IMR-90 (cell line): ENCODE measurements at regions not wholly inside any gene's neighbourhood (a gene's known extent, or its start where the extent isn't known, plus 50 kb on each side); places are given as distances from the start of the nearest gene placed in this dataset.

Source experiments
- ATAC-seq: fragments of 200-7000 bp; cut with Tn5 transposase; 2 replicates; pipeline ENCODE4 v1.9.1; 2020; ENCODE audit warnings: low read depth, mild to moderate bottlenecking, moderate library complexity
- BruUV-seq: library from RNA; stranded (reverse); fragments of 400-500 nt; replicated peaks from 2 replicates; lab custom pipeline; 2021; lab: Mats Ljungman, UMichigan
- CTCF ChIA-PET: fragments of 300-600 bp; formaldehyde crosslinking; extraction: SDS; loops from one replicate; lab custom pipeline; 2021; ENCODE audit warnings: antibody characterized with exemption; lab: Yijun Ruan, JAX
- POLR2A ChIA-PET: fragments of 300-600 bp; sonication (Branson Sonifier 250); formaldehyde crosslinking; loops from one replicate; lab custom pipeline; 2022; ENCODE audit warnings: antibody characterized with exemption; ENCODE audit not compliant: unreplicated experiment; lab: Charles Lee
- DNase-seq: peaks from one replicate; pipeline ENCODE4 v3.0.0; 2013
- H2AFZ ChIP-seq: replicated peaks from 2 replicates; pipeline ENCODE3; 2013; ENCODE audit warnings: low read length, mild to moderate bottlenecking; ENCODE audit not compliant: poor library complexity
- H2AK5ac ChIP-seq: 2 replicates; pipeline ENCODE4 v1.6.1; 2013; ENCODE audit warnings: low read depth, low read length, inconsistent platforms
- H2AK9ac ChIP-seq: replicated peaks from 2 replicates; pipeline ENCODE3; 2013; ENCODE audit warnings: mild to moderate bottlenecking, low read depth, low read length, moderate library complexity; ENCODE audit not compliant: poor library complexity
- H2BK120ac ChIP-seq: 2 replicates; pipeline ENCODE4 v1.6.1; 2013; ENCODE audit warnings: low read depth, low read length, inconsistent platforms
- H2BK15ac ChIP-seq: 3 replicates; pipeline ENCODE4 v1.6.1; 2013; ENCODE audit warnings: low read depth, low read length, inconsistent platforms
- H2BK20ac ChIP-seq: 2 replicates; pipeline ENCODE4 v1.6.1; 2013; ENCODE audit warnings: low read depth, mild to moderate bottlenecking, inconsistent platforms, low read length, moderate library complexity
- H2BK5ac ChIP-seq: 2 replicates; pipeline ENCODE4 v1.6.1; 2013; ENCODE audit warnings: mild to moderate bottlenecking, low read depth, low read length, inconsistent platforms; ENCODE audit not compliant: poor library complexity, severe bottlenecking
- H3K14ac ChIP-seq: replicated peaks from 2 replicates; pipeline ENCODE4 v1.6.1; 2013; ENCODE audit warnings: low read depth, low read length, inconsistent platforms
- H3K18ac ChIP-seq: 2 replicates; pipeline ENCODE4 v1.6.1; 2013; ENCODE audit warnings: low read depth, low read length, control low read depth
- H3K23ac ChIP-seq: 2 replicates; pipeline ENCODE4 v1.6.1; 2013; ENCODE audit warnings: low read depth, low read length, inconsistent platforms
- H3K27ac ChIP-seq: 2 replicates; pipeline ENCODE4 v1.5.1; 2013; ENCODE audit warnings: mild to moderate bottlenecking, control low read depth, low read length; ENCODE audit not compliant: insufficient read depth
- H3K27me3 ChIP-seq: 2 replicates; pipeline ENCODE4 v1.6.1; 2013; ENCODE audit warnings: low read length; ENCODE audit not compliant: control insufficient read depth, insufficient read depth
- H3K36me3 ChIP-seq: 2 replicates; pipeline ENCODE4 v1.6.1; 2013; ENCODE audit warnings: low read length, mixed read lengths; ENCODE audit not compliant: control insufficient read depth, insufficient read depth
- H3K4ac ChIP-seq: 2 replicates; pipeline ENCODE4 v1.6.1; 2013; ENCODE audit warnings: low read depth, low read length, inconsistent platforms
- H3K4me1 ChIP-seq: 2 replicates; pipeline ENCODE4 v1.6.1; 2013; ENCODE audit warnings: low read length, mixed read lengths; ENCODE audit not compliant: control insufficient read depth, insufficient read depth
- H3K4me2 ChIP-seq: 2 replicates; pipeline ENCODE4 v1.6.1; 2013; ENCODE audit warnings: low read depth, mild to moderate bottlenecking, control low read depth, low read length, moderate library complexity
- H3K4me3 ChIP-seq: 2 replicates; pipeline ENCODE4 v1.5.1; 2013; ENCODE audit warnings: low read depth, mild to moderate bottlenecking, control low read depth, low read length, moderate library complexity; ENCODE audit not compliant: insufficient read depth
- H3K56ac ChIP-seq: 2 replicates; pipeline ENCODE4 v1.6.1; 2013; ENCODE audit warnings: low read length, inconsistent platforms; ENCODE audit not compliant: insufficient read depth; ENCODE audit errors: extremely low read depth
- H3K79me1 ChIP-seq, 2 experiments: 2 replicates each; pipeline ENCODE4 v1.6.1; 2013; ENCODE audit warnings: low read length in 2 of 2, inconsistent platforms in 1 of 2, low read depth in 1 of 2
- H3K9ac ChIP-seq: 2 replicates; pipeline ENCODE4 v1.6.1; 2013; ENCODE audit warnings: low read depth, low read length, control low read depth
- H3K9me1 ChIP-seq: 2 replicates; pipeline ENCODE4 v1.6.1; 2013; ENCODE audit warnings: low read length, inconsistent platforms; ENCODE audit not compliant: insufficient read depth
- H3K9me3 ChIP-seq: 2 replicates; pipeline ENCODE4 v1.6.1; 2013; ENCODE audit warnings: low read length; ENCODE audit not compliant: control insufficient read depth, insufficient read depth
- H4K20me1 ChIP-seq: 2 replicates; pipeline ENCODE4 v1.6.1; 2013; ENCODE audit warnings: low read length, inconsistent platforms; ENCODE audit not compliant: insufficient read depth
- H4K5ac ChIP-seq: 2 replicates; pipeline ENCODE4 v1.6.1; 2013; ENCODE audit warnings: mild to moderate bottlenecking, low read depth, low read length, control low read depth
- H4K8ac ChIP-seq, 2 experiments: 2 replicates each; pipeline ENCODE4 v1.6.1; 2013; ENCODE audit warnings: low read depth in 2 of 2, low read length in 2 of 2, control low read depth in 1 of 2, inconsistent platforms in 1 of 2
- H4K91ac ChIP-seq: 2 replicates; pipeline ENCODE4 v1.6.1; 2013; ENCODE audit warnings: low read depth, low read length, inconsistent platforms; ENCODE audit not compliant: insufficient read depth
- BHLHE40 ChIP-seq: fragments of 150-350 bp; IDR thresholded peaks from 2 replicates; pipeline ENCODE4 v1.6.1; 2016; ENCODE audit warnings: mild to moderate bottlenecking, low read depth, low read length
- CEBPB ChIP-seq: IDR thresholded peaks from 2 replicates; pipeline ENCODE4 v1.6.1; 2012; ENCODE audit warnings: low read depth, low read length, improper control_type of control experiment
- CHD1 ChIP-seq: IDR thresholded peaks from 2 replicates; pipeline ENCODE4 v1.6.1; 2012; ENCODE audit warnings: low read depth, low read length, improper control_type of control experiment
- CTCF ChIP-seq: conservative IDR thresholded peaks from 2 replicates; pipeline ENCODE4 v1.5.1; 2012; ENCODE audit warnings: mild to moderate bottlenecking, low read depth, low read length, improper control_type of control experiment
- ELK1 ChIP-seq: fragments of 150-350 bp; IDR thresholded peaks from 2 replicates; pipeline ENCODE4 v1.6.1; 2016; ENCODE audit warnings: low read depth, mild to moderate bottlenecking, low read length, moderate library complexity, borderline replicate concordance
- FOS ChIP-seq: fragments of 150-350 bp; IDR thresholded peaks from 2 replicates; pipeline ENCODE4 v1.6.1; 2016; ENCODE audit warnings: low read depth, low read length
- MAFK ChIP-seq: IDR thresholded peaks from 2 replicates; pipeline ENCODE4 v1.6.1; 2012; ENCODE audit warnings: low read depth, low read length, improper control_type of control experiment
- MAZ ChIP-seq: IDR thresholded peaks from 2 replicates; pipeline ENCODE4 v1.6.1; 2012; ENCODE audit warnings: low read depth, mild to moderate bottlenecking, low read length, improper control_type of control experiment, moderate library complexity, borderline replicate concordance
- MXI1 ChIP-seq: IDR thresholded peaks from 2 replicates; pipeline ENCODE4 v1.6.1; 2012; ENCODE audit warnings: low read depth, mild to moderate bottlenecking, low read length, moderate library complexity, borderline replicate concordance
- NFE2L2 ChIP-seq: fragments of 150-350 bp; IDR thresholded peaks from 2 replicates; pipeline ENCODE4 v1.6.1; 2016; ENCODE audit warnings: low read depth, mild to moderate bottlenecking, low read length
- POLR2A ChIP-seq: IDR thresholded peaks from 2 replicates; pipeline ENCODE4 v1.6.1; 2012; ENCODE audit warnings: mild to moderate bottlenecking, low read depth, low read length
- RAD21 ChIP-seq: IDR thresholded peaks from 2 replicates; pipeline ENCODE4 v1.6.1; 2012; ENCODE audit warnings: low read length, improper control_type of control experiment
- RCOR1 ChIP-seq: IDR thresholded peaks from 2 replicates; pipeline ENCODE4 v1.6.1; 2012; ENCODE audit warnings: mild to moderate bottlenecking, low read length, improper control_type of control experiment; ENCODE audit not compliant: insufficient replicate concordance
- RFX5 ChIP-seq: IDR thresholded peaks from 2 replicates; pipeline ENCODE4 v1.8.0; 2012; ENCODE audit warnings: low read depth, mild to moderate bottlenecking, low read length, moderate library complexity
- SMC3 ChIP-seq: fragments of 150-350 bp; IDR thresholded peaks from 2 replicates; pipeline ENCODE4 v1.6.1; 2016; ENCODE audit warnings: low read depth, mild to moderate bottlenecking, antibody characterized with exemption, low read length, moderate library complexity
- USF2 ChIP-seq: fragments of 150-350 bp; IDR thresholded peaks from 2 replicates; pipeline ENCODE4 v1.6.1; 2017; ENCODE audit warnings: mild to moderate bottlenecking, antibody characterized with exemption, low read length, low read depth
- WGBS, 2 experiments: methylation state at CpG; one replicate each; pipeline versions ENCODE4 v1.1.5 to v1.1.7; 2013; ENCODE audit warnings: missing lambda C conversion rate in 2 of 2; ENCODE audit not compliant: insufficient read length in 1 of 2; ENCODE audit errors: extremely low coverage in 2 of 2; 5-methylcytosine and 5-hydroxymethylcytosine counted together
- dilution Hi-C: fragments of 300-500 bp; cut with HindIII; formaldehyde crosslinking; loops from one replicate; pipeline ENCODE4 v1.14.3; 2018; ENCODE audit warnings: low sequenced_read_pairs; ENCODE audit not compliant: unreplicated experiment
- in situ Hi-C: fragments of 300-500 bp; cut with MboI; formaldehyde crosslinking; loops from 3 replicates; pipeline ENCODE4 v1.14.3; 2019; ENCODE audit warnings: low sequenced_read_pairs, inconsistent platforms, mixed read lengths
- intact Hi-C: fragments of 100-400 bp; cut with micrococcal nuclease; formaldehyde crosslinking; loops from 2 replicates; pipeline ENCODE4 v1.10.0; 2022

GRCh38 chr12:67819902-67820301, 169.3 kb upstream of the IFNG-AS1 start:
- Histone ChIP-seq H4K5ac (no peak overlapping the region), H3K23ac (no peak overlapping the region), H2AK5ac (no peak overlapping the region), H4K8ac (no peak overlapping the region), H2BK5ac (no peak overlapping the region), H3K4me1 (no peaks in the 10 kb centered on the region), H4K91ac (no peak overlapping the region), H2BK120ac (no peak overlapping the region), H3K9me3 (peaks cover 6% of the 10 kb centered on the region; the same call in 1 of the 2 replicates), H3K79me1 (no peaks in the 10 kb centered on the region), H4K20me1 (no peaks in the 10 kb centered on the region), H3K14ac (no peak overlapping the region), H3K18ac (no peak overlapping the region), H3K27ac (no peak overlapping the region), H2BK15ac (no peak overlapping the region), H3K27me3 (no peaks in the 10 kb centered on the region), H3K9ac (no peak overlapping the region), H3K4ac (no peak overlapping the region), H2AFZ (no peak overlapping the region), H3K9me1 (no peaks in the 10 kb centered on the region), H3K4me3 (no peak overlapping the region), H2BK20ac (no peak overlapping the region), H3K4me2 (no peak overlapping the region), H3K56ac (no peak overlapping the region), H3K36me3 (no peaks in the 10 kb centered on the region), H2AK9ac (no peak overlapping the region)
- intact Hi-C loops = no loop called here
- ATAC-seq (no peak), DNase-seq (no peak)
- POLR2A ChIA-PET = no interaction called here
- CTCF ChIA-PET = no interaction called here
- no TSS peak for BruUV-seq
- no peak for TF ChIP-seq ELK1
- TF ChIP-seq USF2 = no peak
- TF ChIP-seq MXI1 = no peak
- TF ChIP-seq CEBPB = no peak
- no peak for TF ChIP-seq POLR2A
- no peak for TF ChIP-seq CTCF
- no peak for TF ChIP-seq CHD1
- no peak for TF ChIP-seq NFE2L2
- TF ChIP-seq SMC3 = no peak
- TF ChIP-seq RFX5 = no peak
- no peak for TF ChIP-seq MAFK
- no peak for TF ChIP-seq MAZ
- no peak for TF ChIP-seq RAD21
- no peak for TF ChIP-seq BHLHE40
- TF ChIP-seq RCOR1 = no peak
- TF ChIP-seq FOS = no peak
- in situ Hi-C loops = no loop called here
- WGBS, 2 experiments = no CpG with 5 or more reads among the region's 2 CpGs
- dilution Hi-C loops = no loop called here
